A549 (cell line): ENCODE measurements at regions not wholly inside any gene's neighbourhood (a gene's known extent, or its start where the extent isn't known, plus 50 kb on each side); places are given as distances from the start of the nearest gene placed in this dataset.

Source experiments
- CBX2 ChIP-seq: fragments of 200-600 bp; sonication (generic); IDR thresholded peaks from 2 replicates; pipeline ENCODE4 v1.6.1; 2016; ENCODE audit warnings: low read depth, mild to moderate bottlenecking, borderline replicate concordance
- CEBPB ChIP-seq, 2 experiments: fragments of >200 bp in 1 of 2; sonication (Bioruptor Twin) in 1 of 2; formaldehyde crosslinking in 1 of 2; IDR thresholded peaks; 2 replicates each; pipeline ENCODE4 v1.6.1; 2012 to 2016
- JUN ChIP-seq, 2 experiments: fragments of >200 bp; sonication (Bioruptor Twin); formaldehyde crosslinking; IDR thresholded peaks; 2 replicates in 1 of 2; 3 replicates in 1 of 2; pipeline ENCODE4 v1.6.1; 2016 to 2017
- KDM1A ChIP-seq: fragments of 200-600 bp; sonication (generic); IDR thresholded peaks from 2 replicates; pipeline ENCODE4 v1.6.1; 2016; ENCODE audit warnings: low read depth, mild to moderate bottlenecking
- MAZ ChIP-seq: fragments of 150-350 bp; IDR thresholded peaks from 2 replicates; pipeline ENCODE4 v1.6.1; 2014; ENCODE audit warnings: antibody characterized with exemption, low read depth, low read length, borderline replicate concordance
- NR3C1 ChIP-seq: fragments of >200 bp; sonication (Bioruptor Twin); formaldehyde crosslinking; IDR thresholded peaks from 3 replicates; pipeline ENCODE4 v1.6.1; 2017
- POLR2A ChIP-seq: IDR thresholded peaks from 2 replicates; pipeline ENCODE4 v1.6.1; 2012; ENCODE audit warnings: mild to moderate bottlenecking, low read length
- SREBF2 ChIP-seq: fragments of 450-650 bp; IDR thresholded peaks from 2 replicates; pipeline ENCODE4 v1.6.1; 2014; ENCODE audit warnings: mild to moderate bottlenecking, moderate library complexity
- USF2 ChIP-seq: fragments of 450-650 bp; IDR thresholded peaks from 2 replicates; pipeline ENCODE4 v1.6.1; 2014; ENCODE audit warnings: antibody characterized with exemption
- TF ChIP-seq, protein P1 (sequence below): fragments of >200 bp; sonication (Bioruptor Twin); formaldehyde crosslinking; IDR thresholded peaks from 3 replicates; pipeline ENCODE4 v1.5.1; 2016
- TF ChIP-seq, protein P2 (sequence below): fragments of 200-600 bp; sonication (generic); IDR thresholded peaks from 2 replicates; pipeline ENCODE4 v1.6.1; 2016; ENCODE audit warnings: antibody characterized with exemption, mild to moderate bottlenecking, moderate library complexity

- TF ChIP-seq, protein P1, sequence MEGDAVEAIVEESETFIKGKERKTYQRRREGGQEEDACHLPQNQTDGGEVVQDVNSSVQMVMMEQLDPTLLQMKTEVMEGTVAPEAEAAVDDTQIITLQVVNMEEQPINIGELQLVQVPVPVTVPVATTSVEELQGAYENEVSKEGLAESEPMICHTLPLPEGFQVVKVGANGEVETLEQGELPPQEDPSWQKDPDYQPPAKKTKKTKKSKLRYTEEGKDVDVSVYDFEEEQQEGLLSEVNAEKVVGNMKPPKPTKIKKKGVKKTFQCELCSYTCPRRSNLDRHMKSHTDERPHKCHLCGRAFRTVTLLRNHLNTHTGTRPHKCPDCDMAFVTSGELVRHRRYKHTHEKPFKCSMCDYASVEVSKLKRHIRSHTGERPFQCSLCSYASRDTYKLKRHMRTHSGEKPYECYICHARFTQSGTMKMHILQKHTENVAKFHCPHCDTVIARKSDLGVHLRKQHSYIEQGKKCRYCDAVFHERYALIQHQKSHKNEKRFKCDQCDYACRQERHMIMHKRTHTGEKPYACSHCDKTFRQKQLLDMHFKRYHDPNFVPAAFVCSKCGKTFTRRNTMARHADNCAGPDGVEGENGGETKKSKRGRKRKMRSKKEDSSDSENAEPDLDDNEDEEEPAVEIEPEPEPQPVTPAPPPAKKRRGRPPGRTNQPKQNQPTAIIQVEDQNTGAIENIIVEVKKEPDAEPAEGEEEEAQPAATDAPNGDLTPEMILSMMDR: no peak
- no peak for TF ChIP-seq USF2
- no peak for TF ChIP-seq POLR2A
- no peak for TF ChIP-seq CEBPB (IDR thresholded peaks at IDR 0.05)
- TF ChIP-seq JUN (IDR thresholded peaks at IDR 0.05): no peak
- TF ChIP-seq SREBF2: no peak
- TF ChIP-seq KDM1A: no peak
- no peak for TF ChIP-seq CBX2
- no peak for TF ChIP-seq NR3C1
- TF ChIP-seq MAZ: no peak
- TF ChIP-seq, protein P2, sequence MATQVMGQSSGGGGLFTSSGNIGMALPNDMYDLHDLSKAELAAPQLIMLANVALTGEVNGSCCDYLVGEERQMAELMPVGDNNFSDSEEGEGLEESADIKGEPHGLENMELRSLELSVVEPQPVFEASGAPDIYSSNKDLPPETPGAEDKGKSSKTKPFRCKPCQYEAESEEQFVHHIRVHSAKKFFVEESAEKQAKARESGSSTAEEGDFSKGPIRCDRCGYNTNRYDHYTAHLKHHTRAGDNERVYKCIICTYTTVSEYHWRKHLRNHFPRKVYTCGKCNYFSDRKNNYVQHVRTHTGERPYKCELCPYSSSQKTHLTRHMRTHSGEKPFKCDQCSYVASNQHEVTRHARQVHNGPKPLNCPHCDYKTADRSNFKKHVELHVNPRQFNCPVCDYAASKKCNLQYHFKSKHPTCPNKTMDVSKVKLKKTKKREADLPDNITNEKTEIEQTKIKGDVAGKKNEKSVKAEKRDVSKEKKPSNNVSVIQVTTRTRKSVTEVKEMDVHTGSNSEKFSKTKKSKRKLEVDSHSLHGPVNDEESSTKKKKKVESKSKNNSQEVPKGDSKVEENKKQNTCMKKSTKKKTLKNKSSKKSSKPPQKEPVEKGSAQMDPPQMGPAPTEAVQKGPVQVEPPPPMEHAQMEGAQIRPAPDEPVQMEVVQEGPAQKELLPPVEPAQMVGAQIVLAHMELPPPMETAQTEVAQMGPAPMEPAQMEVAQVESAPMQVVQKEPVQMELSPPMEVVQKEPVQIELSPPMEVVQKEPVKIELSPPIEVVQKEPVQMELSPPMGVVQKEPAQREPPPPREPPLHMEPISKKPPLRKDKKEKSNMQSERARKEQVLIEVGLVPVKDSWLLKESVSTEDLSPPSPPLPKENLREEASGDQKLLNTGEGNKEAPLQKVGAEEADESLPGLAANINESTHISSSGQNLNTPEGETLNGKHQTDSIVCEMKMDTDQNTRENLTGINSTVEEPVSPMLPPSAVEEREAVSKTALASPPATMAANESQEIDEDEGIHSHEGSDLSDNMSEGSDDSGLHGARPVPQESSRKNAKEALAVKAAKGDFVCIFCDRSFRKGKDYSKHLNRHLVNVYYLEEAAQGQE: no peak
Observed at GRCh38 chr2:15112216-15112615, 448.9 kb downstream of the NBAS start.
